ENCODE measurements at regions not wholly inside any gene's neighbourhood (a gene's known extent, or its start where the extent isn't known, plus 50 kb on each side); places are given as distances from the start of the nearest gene placed in this dataset.

DNA sequence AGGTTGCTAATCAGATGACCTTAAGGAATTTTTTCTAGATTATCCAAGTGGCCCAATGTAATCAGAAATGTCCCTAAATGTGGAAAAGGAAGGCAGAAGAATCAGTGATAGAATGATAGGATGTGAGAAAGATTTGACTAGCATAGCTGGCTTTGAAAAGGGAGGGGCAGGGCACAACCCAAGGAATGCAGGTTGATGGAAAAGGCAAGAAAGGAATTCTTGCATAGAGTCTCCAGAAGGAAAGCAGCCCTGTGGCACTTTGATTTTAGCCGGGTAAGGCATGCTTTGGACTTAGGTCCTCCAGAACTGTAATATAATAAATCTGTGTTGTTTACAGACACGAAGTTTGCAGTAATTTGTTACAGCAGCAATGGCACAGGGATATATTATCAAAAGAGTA is 375.7 kb upstream of the B3GALT2 start:
- TF ChIP-seq, protein P1, sequence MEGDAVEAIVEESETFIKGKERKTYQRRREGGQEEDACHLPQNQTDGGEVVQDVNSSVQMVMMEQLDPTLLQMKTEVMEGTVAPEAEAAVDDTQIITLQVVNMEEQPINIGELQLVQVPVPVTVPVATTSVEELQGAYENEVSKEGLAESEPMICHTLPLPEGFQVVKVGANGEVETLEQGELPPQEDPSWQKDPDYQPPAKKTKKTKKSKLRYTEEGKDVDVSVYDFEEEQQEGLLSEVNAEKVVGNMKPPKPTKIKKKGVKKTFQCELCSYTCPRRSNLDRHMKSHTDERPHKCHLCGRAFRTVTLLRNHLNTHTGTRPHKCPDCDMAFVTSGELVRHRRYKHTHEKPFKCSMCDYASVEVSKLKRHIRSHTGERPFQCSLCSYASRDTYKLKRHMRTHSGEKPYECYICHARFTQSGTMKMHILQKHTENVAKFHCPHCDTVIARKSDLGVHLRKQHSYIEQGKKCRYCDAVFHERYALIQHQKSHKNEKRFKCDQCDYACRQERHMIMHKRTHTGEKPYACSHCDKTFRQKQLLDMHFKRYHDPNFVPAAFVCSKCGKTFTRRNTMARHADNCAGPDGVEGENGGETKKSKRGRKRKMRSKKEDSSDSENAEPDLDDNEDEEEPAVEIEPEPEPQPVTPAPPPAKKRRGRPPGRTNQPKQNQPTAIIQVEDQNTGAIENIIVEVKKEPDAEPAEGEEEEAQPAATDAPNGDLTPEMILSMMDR (conservative IDR thresholded peaks at IDR 0.05), result no peak
- no peak for TF ChIP-seq EZH2 (IDR thresholded peaks at IDR 0.05; ENCODE audit: low read depth)

Data from PC-9 (cell line).